NCI-H146 treated with DMSO at 0.1 percent for 48 hours (cell line): ENCODE measurements at regions not wholly inside any gene's neighbourhood (a gene's known extent, or its start where the extent isn't known, plus 50 kb on each side); places are given as distances from the start of the nearest gene placed in this dataset.
"Not testable (repeated sequence)": the region's sequence is repeated elsewhere in the genome, so short reads cannot be mapped to it uniquely, and the experiment has no call there.

Experiments
- DNase-seq: peaks from one replicate; lab custom pipeline; 2025; ENCODE audit not compliant: unreplicated experiment; lab: John Stamatoyannopoulos, UW

DNA sequence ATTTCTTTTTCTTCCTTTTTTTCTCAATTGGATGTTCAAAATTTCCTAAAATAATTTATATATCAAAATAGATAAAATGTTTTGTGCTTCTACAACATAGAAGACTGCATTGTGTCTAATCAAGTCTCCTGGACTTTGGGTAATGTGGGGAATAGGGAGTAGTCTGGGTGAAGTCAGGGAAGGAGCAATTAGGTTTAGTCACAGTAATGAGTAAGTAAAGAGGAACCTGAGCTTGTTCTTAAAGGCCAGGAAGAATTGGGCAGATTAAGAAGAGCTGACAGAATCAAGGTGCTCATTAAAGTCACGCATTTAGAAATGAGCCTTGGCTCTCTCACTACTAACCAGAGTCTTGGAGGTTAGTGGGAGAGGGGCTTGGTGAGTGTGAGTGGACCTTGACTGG lies 233.3 kb upstream of the SSTR1 start:
- no peak for DNase-seq

DNA sequence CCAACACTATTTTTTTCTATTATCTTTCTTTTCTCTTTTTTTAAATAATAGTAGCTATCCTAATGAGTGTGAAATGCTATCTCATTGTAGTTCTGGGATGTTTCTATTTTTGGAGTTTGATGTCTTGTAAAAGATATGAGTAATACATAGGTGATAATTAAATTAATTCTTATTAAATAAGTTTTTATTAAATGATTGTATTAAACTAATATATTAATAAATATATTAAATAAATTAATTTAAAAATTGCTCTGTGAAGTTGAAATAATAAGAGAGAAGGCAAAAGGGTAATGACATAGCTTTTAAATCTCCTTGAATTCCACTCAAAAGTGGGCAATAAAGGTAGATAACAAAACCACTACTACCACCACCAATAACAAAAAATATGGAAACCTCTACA lies 230.2 kb upstream of the SSTR1 start:
- no peak for DNase-seq

DNA sequence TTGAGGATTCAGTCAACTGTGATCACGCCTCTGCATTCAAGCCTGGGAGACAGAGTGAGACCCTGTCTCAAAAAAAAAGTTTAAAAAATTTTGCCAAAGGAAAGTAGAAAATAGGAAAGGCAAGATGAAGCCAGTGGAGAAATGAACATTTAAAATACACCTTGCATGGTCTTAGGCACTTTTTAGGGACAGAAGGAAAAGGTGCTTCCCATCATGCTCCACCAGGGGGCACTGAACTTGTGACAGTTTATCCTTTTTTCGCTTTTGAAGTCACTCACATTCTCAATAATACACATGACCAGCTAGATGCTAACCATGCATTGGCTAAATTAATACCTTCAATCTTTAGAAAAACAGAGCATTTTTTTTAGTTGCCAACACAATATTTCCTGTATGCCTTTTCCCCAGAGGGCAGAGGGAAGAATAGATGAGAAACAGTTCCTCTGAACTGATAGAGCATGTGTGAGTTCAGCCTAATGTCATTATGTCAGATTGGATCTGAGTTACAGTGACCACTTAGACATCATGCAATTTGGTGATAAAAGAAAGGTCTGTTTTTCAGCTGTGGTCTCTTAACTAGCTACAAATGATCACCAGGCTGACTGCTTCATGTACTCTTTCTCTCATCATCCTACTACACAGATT lies 221.8 kb upstream of the SSTR1 start:
- no peak for DNase-seq

DNA sequence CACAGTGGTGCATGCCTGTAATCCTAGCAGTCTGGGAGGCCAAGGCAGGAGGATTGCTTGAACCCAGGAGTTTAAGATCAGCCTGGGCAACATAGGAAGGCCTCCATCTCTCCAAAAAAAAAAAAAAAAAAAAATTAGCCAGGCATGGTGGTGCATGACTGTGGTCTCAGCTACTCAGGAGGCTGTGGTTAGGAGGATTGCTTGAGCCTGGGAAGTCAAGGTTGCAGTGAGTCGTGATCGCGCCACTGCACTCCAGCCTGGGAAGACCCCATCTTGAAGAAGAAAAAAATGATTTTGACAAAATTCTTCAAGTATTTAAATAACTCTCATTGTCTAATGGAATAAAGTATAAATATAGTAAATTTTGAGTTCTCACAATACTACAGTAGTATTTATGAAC lies 219.2 kb upstream of the SSTR1 start:
- DNase-seq, result no peak

DNA sequence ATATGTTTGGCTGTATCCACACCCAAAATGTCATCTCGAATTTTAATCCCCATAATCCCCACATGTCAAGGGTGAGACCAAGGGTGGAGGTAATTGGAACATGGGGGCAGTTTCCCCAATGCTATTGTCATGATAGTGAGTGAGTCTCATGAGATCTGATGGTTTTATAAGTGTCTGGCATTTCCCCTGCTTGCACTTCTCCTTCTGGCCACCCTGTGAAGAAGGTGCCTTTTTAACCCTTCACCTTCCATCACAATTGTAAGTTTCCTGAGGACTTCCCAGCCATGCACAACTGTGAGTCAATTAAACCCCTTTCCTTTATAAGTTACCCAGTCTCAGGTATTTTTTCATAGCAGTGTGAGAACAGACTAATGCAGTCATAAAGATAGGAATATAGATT lies 216.7 kb upstream of the SSTR1 start:
- DNase-seq, result no peak

DNA sequence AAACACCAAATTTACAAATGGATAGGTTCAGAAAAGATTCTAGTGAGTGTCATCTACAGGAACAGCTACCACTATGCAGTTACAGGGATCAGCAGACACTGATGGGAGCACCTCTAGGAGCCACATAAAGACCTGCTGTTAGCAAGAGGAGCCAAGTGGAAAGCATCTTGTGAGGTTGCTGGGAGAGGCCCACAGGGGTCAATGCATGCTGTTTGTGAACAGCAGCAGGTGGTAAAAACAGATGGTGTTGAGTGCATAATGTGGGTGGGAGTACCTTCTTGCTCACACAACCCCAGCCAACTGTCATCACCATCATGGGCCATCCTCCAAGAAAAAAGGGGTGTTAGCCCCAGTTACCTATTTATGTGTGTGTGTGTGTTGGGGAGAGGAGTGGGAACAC lies 215.2 kb upstream of the SSTR1 start:
- no peak for DNase-seq

DNA sequence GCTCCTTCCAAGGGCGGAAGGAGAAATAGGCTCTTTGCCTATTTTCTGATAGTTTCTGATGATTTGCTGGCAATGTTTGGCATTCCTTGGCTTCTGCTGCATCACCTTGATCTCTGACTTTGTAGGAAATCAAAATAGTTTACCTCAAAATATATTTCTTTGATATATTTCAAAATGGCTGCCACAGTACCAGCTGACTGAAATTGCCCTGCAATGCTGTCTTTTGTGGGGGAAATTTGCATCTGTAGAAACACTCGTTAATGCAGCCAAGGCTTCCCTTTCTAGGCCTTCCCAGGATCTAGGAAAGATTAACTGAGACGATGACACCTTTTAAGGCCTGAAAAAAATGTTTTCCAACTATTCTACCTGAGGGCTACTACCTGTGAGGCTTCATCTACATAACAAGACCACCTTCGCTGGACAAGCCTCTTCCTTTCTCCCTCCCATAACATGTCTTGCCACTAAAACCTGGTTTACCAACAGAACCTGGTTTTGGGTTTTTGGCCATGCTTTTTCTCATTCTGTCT lies 212.8 kb upstream of the SSTR1 start:
- no peak for DNase-seq

DNA sequence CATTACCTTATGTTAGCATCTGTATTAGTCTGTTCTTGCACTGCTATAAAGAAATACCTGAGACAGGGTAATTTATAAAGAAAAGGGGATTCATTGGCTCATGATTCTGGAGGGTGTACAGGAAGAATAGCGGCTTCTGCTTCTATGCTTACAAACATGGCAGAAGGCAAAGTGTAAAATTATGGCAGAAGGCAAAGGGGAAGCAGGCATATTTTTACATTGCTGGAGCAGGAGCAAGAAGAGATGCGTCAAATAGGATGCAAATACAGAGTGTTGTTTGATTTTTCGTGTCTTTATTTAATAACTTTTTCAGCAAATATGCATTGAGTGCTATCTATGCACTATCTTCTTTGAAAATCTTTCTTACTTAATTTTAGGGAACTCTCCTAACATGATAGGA lies 210.7 kb upstream of the SSTR1 start:
- no peak for DNase-seq

DNA sequence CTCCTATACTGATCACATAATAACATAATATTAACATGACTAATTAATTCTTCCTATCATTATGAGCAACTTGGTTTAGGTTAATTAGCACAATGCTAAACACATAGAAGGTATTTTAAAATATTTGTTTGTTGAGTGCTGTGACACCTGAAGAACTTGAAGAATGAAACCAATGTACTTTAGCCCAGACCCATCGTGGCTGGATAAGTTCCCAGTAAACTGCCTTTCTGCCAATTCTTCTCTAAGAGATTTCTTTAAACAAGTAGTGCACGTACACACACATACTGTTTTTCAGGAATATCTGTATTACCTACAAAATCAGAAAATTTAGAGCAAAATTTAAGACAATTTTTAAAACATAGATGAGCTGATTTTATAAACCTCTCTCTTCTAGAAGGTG lies 207.4 kb upstream of the SSTR1 start:
- DNase-seq, result no peak

DNA sequence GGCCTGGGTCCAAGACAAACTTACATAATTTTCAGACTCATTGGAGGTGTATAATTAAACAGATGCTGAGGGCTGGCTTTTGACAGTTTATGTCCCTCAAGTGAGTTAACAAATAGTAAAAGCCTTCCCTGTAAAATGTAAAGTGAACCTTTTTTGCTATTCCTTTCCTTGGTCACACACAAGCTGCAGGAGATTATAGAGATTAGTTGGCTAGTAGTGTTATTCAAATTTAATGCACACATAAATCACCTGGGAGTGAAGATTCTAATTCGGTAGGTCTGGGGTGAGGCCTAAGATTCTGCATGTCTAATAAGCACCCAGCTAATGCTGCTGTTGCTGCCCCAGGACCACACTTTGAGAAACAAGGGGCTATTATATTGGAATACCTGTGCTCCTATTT lies 206.2 kb upstream of the SSTR1 start:
- DNase-seq, result no peak

DNA sequence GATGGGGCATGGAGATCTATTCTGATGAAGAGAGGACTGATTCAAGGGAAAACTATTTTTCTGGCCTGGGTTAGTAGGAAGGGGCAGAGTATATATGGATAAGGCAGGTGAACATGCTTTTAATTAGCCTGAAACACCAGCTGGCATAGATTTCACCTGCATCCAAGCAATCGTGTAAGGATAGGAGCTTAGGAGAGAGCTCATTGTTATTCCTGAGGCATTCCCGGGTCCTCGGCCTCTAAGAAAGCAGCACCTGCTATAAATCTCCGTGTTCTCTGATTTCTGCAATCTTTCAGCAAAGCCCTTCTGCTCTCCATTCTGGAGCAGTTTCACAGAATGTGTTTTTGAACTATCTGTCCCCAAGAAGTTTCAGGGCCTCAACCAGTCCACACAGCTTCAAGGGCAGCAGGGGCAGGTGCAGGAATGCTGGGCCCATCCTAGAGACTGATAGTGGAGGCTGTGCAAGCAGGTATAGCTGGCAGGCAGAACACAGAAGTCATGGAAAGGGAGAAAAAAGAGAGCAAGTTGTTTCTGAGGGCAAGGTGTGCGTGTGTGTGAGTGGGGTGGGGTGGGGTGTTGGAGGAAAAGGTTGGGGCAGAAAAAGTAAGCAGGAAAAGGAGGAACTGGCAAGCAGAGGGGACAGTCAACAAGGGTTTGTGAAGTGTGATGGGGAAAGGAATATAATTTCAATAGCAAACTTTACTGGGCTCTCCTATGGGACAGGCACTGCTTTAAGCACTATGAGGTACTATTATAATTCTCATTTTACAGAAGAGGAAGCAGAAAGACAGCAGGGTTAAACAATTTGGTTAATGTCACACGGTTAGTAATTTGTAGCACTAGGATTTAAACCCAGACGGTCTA lies 203.7 kb upstream of the SSTR1 start:
- DNase-seq, result no peak

DNA sequence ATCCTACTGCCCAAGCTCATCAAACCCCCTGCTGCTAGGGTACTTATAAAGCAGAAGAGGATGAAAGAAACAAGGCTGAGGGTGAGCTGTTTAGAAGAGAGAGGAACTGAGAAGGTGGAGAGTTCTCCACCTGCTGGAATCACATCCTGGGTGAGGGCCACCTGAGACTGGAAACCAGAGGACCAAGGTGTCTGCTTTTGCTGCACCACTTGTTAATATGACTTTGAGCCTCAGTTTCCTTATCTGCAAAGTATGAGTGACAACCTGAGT lies 203.2 kb upstream of the SSTR1 start:
- DNase-seq, result no peak

DNA sequence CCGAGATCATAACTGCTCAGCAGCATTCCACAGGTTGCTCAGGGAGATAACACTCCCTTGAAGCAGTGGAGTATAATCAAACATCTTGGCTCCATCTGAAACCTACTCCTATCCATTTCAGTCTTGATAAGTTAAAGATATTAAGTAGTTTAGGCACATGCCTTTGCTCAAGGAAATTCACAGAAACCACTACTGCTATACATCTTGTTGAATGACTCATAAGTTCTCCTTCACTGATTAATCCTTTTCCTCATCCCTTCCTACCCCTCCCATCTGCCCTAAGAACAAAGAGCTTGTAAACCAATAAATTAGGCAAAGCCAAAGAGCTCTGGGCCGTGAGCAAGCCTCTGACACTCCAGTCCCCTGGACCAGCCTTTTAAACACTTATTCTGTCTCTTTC lies 196.5 kb upstream of the SSTR1 start:
- DNase-seq, result not testable (repeated sequence)

DNA sequence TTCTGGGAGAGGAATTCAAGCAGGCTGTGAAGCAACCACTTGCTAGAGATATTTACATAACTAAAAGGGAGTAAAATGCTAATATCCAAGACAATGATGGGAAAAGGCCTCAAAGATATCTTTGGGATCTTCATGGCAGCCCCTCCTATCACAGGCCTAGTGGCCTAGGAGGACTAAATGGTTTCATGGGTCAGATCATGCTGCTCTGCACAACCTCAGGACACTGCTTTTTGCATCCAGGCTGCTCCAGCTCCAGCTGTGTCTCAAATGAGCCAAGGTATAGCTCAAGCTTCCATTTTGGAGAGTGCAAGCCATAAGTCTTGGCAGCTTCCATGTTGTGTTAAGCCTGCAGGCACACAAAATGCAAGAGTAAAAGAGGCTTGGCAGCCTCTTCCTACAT lies 195.6 kb upstream of the SSTR1 start:
- no peak for DNase-seq

DNA sequence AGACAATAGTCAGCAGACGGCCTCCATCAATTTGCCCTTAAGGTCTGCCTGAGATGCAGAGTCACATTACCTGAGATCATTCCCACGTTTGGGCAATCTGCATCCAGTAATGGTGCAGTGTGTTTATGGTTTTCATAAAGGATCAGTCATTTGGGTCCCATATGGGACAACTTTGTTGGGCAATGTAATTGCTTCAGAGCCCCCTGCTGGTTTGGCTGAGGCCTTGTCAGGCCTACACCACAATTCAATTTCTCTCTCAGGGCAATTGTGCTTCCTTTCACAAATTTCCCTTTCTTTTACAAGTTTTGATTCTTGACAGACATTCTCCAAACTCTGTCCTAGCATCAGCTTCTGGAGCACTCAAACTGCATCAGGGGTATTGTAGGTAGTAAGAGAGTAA lies 191.2 kb upstream of the SSTR1 start:
- no peak for DNase-seq

DNA sequence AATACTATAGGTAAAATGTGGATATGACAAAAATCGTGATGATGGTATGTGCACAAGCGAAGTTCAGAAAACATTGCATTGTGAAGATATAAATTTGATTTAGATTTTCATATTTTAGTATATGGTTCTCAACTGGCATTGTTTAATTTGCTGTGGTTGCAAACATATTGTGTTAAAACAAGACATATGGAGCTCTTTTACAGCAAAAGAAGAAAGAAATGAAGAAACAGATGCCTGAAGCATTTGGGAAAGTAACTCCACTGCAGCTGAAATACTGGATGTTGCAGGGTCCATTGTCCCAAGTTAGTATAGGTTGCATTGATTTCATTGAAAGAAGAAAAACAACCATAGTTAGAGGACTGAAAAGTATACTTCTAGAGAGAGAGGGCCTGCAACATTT lies 185.8 kb upstream of the SSTR1 start:
- no peak for DNase-seq

DNA sequence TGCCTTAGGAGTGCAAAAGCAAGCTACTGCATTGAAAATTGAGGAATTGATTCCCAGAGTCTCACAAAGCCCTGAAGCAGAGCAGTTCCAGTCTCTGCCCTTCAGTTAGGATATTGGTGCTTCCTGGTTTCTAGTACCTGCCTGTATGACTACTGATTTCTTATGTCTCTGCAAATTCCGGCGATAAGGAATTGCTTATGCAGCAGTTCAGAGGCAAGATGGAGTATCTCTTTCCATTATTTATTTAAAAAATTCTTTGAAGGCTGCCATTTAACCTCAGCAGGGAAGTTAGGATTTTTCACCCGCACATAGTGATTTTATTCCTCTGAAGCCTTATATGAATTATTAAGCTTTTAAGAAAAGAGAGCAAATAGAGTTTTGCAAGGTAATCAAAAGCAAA lies 184.9 kb upstream of the SSTR1 start:
- DNase-seq, result no peak

DNA sequence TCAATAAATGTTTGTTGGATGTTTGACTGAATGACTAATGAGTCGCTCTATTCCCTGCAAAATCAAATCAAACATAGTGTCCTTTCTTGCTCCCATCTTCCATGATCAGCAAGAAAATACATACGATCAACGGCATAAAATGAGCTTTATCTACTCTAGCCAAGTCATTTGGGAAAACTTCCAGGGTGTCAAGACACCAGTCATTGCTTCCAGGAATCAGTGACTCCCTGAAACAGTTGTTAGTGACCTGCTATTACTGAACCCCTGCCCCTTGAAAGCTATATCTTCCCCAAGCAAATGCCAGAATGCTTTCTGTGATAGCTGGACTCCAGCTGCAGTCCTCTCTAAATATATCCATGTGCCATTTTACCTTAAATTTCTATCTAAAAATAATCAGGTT lies 169.5 kb upstream of the SSTR1 start:
- no peak for DNase-seq

DNA sequence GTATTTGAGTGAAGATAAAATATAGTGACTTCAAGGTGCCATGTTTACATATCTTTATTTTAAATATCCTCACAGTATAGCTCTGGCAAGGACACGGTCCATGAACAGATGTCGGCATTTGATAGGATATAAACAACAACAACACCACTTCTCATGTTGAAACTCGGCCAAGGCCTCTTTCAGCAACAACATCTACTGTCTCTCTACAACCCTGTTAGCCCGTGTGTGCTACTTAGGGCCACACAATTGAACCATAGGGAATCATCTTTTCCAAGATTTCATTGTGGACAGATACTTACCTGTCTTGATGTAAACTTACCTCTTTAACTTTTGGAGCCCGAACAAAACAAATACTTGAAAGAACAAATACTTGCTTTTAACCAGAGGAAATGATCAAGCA lies 168.7 kb upstream of the SSTR1 start:
- DNase-seq, result no peak

DNA sequence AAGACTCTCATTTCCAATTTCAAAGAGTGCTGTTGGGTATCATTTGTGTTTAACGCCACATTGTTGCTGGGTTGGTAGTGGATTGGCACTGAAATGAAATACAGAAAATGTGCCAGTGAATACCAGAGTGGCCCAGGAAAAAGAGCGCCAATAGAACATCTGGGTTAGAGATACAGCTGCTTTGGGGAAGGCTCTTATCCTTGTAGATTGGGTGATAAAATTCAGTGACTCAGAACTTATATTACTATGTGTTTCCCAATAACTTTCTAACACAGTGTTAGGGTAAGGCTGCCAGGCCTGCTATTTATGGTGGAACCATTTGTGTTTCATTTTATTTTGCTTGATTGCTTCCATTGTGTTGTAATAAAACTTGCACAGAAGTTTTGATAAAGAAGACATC lies 168.2 kb upstream of the SSTR1 start:
- DNase-seq, result no peak

DNA sequence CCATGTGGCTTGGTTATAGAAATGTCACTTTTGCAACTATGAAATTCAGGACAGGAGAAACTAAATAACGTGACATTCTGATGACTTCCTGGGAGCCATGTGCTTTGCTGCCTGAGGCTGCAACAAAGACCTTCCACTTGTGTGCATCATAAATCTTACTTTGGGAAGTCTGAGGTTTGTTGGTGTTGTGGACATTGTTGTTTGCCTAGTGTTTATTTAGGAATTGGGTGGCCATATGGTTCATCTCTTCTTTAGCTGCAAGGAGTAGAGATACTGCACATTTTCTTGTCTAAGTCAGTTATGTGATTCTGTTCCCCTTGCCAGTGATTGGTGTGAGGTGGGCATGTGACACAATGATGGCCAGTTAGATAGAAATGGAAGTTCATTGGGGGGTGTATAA lies 167.3 kb upstream of the SSTR1 start:
- DNase-seq, result no peak

DNA sequence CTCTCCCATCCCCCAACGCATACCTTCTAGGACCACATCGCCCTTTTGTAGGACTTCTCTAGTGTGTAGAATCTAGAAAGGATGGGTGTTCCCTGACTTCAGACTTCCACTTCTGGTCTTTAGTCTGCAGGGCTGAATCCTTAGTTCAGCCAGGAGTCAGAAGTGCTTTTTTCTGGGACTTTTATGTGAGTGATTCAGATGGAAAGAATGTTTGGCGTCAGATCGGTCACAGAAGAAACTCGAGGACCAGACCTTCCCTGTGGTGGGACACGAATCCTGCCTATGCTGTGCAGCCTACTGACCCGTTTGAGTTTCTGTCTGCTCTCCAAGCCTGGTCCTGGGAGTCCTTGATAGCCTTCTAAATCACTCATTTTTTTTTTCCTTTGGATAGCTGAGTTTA lies 165.4 kb upstream of the SSTR1 start:
- no peak for DNase-seq

DNA sequence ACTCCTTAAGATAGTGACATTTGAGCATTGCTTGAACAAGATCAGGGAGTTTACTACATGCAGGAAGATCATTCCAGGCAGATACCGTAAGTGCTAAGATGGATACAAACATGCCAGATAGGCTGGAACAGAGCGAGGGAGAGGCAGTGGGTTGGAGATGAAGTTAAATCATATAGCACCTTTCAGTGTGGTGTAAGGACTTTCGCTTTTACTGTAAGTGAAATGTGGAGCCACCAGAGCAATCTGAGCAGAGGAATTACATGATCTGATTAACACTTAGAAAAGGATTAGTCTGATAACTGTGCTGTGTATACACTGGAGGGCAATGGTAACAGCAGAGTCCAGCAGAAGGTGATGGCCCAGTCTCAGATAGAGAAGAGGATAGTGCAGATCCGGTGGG lies 163.0 kb upstream of the SSTR1 start:
- DNase-seq, result no peak
